WTC11 (cell line): ENCODE measurements at regions not wholly inside any gene's neighbourhood (a gene's known extent, or its start where the extent isn't known, plus 50 kb on each side); places are given as distances from the start of the nearest gene placed in this dataset.

Experiments
- FOXK1 ChIP-seq: sonication (generic); formaldehyde crosslinking; IDR thresholded peaks from 2 replicates; pipeline ENCODE4 v1.8.0; 2022; ENCODE audit warnings: mild to moderate bottlenecking, moderate library complexity, missing genetic modification reagents
- IRF2 ChIP-seq: sonication (generic); formaldehyde crosslinking; IDR thresholded peaks from 2 replicates; pipeline ENCODE4 v1.8.0; 2022; ENCODE audit warnings: low read depth, missing genetic modification reagents, borderline replicate concordance
- NFYB ChIP-seq: sonication (generic); formaldehyde crosslinking; conservative IDR thresholded peaks from 2 replicates; pipeline ENCODE4 v1.8.0; 2022; ENCODE audit warnings: low read depth, missing genetic modification reagents
- TEAD4 ChIP-seq: sonication (generic); formaldehyde crosslinking; IDR thresholded peaks from 2 replicates; pipeline ENCODE4 v1.8.0; 2022; ENCODE audit warnings: mild to moderate bottlenecking, missing genetic modification reagents
- TF ChIP-seq, protein P1 (sequence below): fragments of 200-600 bp; IDR thresholded peaks from 2 replicates; pipeline ENCODE4 v1.8.0; 2022; ENCODE audit warnings: antibody characterized with exemption
- TF ChIP-seq, protein P2 (sequence below): sonication (generic); formaldehyde crosslinking; conservative IDR thresholded peaks from 2 replicates; pipeline ENCODE4 v1.8.1; 2022; ENCODE audit warnings: mild to moderate bottlenecking, missing genetic modification reagents

DNA sequence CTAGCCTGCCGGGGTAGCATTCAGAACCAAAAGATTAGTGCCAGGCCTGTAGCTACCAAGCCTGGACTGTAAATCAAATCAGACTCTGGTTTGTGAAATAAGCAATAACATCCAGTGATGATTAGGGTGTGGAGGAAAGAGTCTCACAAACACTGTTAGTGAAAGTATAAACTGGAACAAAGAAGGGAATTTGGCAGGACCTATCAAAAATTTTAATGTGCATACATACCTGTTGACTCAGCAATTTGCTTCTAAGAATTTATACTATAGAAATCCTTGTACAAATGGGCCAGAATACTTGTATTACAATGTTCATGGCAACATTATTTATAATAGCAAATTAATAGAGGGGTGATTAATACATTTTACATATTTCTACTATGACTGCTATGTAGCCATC is 109.8 kb upstream of the WARS2 start:
- TF ChIP-seq, protein P1, sequence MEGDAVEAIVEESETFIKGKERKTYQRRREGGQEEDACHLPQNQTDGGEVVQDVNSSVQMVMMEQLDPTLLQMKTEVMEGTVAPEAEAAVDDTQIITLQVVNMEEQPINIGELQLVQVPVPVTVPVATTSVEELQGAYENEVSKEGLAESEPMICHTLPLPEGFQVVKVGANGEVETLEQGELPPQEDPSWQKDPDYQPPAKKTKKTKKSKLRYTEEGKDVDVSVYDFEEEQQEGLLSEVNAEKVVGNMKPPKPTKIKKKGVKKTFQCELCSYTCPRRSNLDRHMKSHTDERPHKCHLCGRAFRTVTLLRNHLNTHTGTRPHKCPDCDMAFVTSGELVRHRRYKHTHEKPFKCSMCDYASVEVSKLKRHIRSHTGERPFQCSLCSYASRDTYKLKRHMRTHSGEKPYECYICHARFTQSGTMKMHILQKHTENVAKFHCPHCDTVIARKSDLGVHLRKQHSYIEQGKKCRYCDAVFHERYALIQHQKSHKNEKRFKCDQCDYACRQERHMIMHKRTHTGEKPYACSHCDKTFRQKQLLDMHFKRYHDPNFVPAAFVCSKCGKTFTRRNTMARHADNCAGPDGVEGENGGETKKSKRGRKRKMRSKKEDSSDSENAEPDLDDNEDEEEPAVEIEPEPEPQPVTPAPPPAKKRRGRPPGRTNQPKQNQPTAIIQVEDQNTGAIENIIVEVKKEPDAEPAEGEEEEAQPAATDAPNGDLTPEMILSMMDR = no peak
- TF ChIP-seq, protein P2, sequence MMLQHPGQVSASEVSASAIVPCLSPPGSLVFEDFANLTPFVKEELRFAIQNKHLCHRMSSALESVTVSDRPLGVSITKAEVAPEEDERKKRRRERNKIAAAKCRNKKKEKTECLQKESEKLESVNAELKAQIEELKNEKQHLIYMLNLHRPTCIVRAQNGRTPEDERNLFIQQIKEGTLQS (CRISPR knock-in tag) = no peak
- no peak for TF ChIP-seq FOXK1 (CRISPR knock-in tag)
- no peak for TF ChIP-seq IRF2
- TF ChIP-seq NFYB (CRISPR knock-in tag) = no peak
- no peak for TF ChIP-seq TEAD4
